Stimulated activated CD4-positive, alpha-beta T cell treated with anti-CD3 and anti-CD28 coated beads, Interleukin-12 subunit alpha, Interleukin-12 subunit beta, amount 100 ng/mL, for 24 hours (primary cell): ENCODE measurements at regions not wholly inside any gene's neighbourhood (a gene's known extent, or its start where the extent isn't known, plus 50 kb on each side); places are given as distances from the start of the nearest gene placed in this dataset.
"Not testable (repeated sequence)": the region's sequence is repeated elsewhere in the genome, so short reads cannot be mapped to it uniquely, and the experiment has no call there.

Source experiments
- DNase-seq, 2 experiments: peaks; one replicate each; pipeline ENCODE4 v3.0.0-alpha.2; 2020; ENCODE audit warnings: low read depth in 2 of 2

DNA sequence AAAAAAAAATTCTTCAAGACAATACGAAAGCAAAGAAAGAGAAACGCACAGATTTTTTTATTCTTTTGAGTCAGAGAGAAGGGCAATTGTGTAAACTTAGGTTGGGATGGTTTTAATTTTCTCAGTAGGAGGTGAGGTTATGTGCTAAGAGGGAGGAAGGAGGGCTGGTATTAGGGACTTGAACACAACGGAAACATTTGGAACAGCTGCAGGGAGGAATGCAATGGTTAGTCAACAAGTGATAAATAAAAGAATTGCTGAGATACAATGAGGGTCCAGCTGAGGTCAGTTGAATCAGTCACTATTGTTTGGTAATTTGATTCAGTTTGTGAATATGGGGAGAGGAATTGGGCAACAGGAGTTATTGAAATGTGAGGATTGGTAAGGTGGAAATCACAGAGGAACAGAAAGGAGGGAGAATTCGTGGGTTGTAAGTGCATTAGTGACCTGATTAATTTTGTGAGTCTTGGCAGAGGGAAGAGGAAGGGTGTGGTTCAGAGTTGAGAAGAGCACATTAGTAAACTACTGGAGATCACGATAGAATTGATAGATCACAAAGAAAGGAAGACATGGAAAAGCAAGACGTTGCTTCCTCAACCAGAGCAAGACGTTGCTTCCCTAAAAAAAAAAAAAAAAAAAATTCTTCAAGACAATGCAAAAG lies 499.5 kb upstream of the SPRY2 start:
- DNase-seq = no peak

DNA sequence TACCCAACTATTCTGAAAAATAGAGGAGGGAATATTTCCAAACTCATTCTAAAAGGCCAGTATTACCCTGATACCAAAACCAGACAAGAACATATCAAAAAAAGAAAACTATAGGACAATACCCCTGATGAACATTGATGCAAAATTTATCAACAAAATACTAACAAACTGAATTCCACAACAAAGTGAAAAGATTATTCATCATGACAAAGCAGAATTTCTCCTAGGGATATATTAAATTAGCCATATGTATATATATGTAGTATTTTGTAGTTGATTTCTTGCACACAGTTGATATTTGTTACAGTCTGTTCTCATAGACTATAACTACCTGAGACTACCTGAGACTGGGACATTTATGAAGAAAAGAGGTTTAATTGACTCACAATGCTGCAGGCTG lies 495.0 kb upstream of the SPRY2 start:
- DNase-seq = no peak

DNA sequence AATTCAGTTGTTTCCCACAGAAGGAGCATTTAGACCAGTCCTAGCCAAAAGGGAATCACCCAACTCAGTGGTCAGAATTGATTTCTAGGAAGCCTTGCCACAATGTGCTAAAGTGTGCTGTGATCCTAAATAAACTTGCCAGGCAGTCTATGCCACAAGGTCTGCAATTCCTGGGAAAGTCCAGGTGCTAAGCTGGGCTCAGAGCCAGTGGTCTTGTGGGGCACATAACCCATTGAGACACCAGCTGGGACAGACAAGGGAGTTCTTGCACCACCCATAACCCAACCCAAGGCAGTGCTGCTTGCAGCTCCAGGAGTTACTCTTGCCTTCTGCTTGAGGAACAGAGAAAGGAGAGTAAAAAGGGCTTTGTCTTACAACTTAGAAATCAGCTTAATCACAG lies 489.5 kb upstream of the SPRY2 start:
- no peak for DNase-seq

DNA sequence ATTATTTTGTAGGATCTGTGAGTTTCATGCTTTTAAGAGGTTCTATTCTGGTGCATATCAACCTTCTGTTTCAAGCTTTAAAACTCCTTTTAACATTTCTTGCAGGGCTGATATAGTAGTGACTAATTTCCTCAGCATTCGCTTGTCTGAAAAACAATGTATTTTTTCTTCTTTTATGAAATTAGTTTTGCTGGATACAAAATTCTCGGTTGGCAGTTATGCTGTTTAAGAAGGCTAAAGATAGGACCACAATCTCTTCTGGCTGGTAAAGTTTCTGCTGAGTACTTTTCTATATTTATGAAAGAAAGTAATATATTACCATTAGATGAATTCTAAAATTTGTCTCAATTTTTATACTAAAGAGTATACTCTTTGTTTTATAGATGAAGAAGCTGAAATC lies 487.8 kb upstream of the SPRY2 start:
- no peak for DNase-seq

DNA sequence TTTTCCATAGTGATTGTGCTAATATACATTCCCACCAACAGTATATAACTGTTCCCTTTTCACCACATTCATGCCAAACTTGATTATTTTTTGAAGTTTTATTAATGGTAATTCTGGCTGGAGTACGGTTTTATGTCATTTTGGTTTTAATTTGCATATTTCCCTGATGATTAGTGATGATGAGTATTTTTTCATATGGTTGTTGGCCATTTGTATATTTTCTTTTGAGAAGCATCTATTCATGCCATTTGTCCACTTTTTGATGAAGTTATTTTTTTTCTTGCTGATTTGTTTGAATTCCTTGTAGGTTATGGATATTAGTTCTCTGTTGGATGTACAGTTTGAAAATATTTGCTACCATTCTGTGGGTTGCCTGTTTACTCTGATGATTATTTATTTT lies 484.4 kb upstream of the SPRY2 start:
- DNase-seq = no peak

DNA sequence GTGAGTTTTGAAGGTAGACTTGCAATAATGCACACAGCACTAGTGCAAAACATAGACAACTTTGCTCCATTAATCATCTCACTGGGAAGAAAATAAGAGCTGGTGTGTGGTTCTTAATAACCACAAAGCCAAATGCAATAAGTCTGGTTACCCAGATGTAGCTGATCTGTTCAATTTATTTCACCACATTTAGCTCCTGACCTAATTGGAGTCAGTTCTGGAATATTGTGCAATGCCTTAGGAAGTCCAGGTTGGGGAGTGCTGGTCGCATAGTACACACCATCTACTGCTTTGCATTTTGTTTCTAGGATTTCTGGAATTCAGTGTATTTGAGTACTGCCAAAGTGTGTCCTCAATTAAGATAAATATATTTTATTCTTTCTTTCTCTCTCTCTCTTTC lies 483.3 kb upstream of the SPRY2 start:
- no peak for DNase-seq

DNA sequence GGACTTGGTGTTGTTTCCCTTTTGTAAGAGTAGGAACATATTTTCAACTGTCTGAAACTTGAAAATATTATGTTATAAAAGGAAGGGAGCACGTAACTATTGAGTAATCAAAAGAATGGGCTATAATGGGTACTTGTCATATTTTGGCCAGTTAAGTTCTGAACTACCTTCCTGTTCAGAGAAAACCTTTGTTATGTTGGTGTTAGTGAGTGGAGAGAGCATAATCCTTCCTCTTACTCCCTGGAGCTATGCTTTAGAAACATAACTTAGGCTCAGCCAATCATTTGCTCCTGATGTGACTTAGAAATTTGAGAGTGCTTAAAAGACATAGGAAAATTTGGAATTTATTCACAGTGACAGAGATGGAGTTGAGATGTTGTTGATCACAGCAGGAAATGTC lies 482.5 kb upstream of the SPRY2 start:
- no peak for DNase-seq

DNA sequence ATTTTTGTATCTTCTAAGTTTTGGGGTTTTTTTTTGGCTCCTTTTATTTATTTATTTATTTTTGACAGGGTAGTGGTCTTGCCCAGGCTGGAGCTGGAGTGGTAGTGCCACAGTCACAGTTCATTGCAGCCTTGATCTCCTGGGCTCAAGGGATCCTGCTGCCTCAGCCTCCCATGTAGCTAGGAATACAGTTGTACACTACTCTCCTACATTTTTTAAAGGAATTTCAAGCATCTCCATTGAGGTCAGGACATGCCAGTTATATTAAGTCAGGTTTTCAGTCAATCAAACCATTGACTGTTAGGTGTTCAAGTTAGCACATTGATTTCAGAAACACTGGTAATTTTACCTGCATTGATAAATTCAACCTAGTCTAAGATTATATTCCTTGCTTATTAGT lies 480.5 kb upstream of the SPRY2 start:
- no peak for DNase-seq

DNA sequence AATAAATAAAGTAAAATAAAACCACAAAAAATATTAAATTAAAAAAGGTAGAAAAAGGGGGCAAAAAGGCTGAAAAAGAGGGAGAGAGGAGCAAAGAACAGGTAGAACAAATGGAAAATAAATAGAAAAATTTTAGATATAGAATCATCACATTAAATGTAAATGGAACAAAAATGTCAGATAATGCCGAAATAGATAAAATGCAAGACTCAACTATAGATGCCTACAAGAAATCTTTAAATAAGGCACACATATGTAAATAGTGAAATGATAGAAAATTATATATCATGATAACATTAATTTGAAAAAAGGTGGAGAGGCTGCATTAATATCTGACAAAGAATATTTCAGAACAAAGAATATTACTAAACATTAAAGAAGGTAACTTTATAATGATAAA lies 477.1 kb upstream of the SPRY2 start:
- DNase-seq = no peak

DNA sequence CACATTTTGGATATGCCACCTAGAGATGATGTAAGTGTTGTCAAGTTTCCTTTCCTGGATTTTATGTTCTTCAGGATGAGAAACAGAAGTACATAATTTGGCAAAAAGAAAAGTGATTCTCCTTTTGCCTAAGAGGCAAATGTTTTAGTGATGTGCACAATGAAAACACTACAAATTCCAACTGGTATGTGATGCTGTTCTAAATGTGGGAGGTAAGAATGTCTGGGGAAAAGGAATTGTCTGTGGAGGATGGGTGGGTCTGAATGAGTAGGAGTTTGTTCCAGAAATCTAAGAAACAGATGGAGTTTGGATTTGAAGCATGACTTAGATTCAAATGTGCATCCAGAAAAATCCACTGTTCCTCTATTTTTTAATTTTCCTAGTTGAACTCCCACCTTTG lies 473.6 kb upstream of the SPRY2 start:
- DNase-seq = no peak

DNA sequence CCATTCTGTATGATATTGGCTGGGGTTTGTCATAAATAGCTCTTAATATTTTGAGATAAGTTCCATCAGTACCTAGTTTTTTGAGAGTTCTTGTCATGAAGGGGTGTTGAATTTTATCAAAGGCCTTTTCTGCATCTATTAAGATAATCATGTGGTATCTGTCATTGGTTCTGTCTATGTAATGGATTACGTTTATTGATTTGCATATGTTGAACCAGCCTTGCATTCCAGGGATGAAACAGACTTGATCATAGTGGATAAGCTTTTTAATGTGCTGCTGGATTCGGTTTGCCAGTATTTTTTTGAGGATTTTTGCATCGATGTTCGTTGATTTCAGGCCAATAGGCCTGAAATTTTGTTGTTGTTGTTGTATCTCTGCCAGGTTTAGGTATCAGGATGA lies 469.4 kb upstream of the SPRY2 start:
- not testable (repeated sequence) for DNase-seq

DNA sequence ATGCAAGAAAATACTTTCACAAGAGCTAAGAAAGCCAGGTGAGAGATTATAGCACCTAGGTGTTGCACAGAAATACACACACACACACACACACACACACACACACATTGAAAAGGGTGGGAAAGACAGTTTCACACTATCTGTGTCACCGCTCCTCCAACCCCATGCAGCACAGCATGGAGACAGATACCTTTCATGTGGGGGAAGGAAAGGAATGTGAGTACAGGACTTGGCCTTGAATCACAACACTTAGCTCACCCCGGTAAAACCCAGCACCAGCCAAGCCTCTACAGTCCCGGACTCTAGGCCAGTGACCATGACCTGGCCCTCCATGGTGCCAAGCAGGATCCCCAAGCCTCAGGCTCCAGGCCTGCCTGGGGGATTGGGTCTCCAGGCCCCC lies 462.0 kb upstream of the SPRY2 start:
- no peak for DNase-seq

DNA sequence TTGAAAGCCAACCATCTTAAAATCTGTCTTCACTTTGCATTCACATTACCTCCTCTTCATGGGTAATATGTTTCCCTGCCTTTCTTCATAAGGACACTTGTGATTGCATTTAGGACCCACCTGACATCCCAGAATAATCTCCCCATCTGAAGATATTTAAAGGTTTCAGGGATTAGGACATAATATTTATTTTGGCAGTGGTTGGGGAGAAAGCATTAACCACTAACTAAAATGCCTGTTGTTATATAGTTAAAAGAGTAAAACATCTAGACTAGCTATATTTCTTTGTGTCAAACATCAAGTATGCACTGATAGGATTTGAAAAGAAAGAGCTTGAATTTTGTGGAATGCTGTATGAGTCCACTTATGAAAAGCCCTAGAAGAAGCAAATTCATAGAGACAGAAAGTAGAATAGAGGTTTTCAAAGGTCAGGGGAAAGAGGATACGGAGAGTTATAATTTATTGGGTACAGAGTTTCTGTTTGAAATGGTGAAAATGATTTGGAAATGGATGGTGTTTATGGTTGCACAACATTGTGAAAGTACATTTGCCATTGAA lies 457.7 kb upstream of the SPRY2 start:
- no peak for DNase-seq

DNA sequence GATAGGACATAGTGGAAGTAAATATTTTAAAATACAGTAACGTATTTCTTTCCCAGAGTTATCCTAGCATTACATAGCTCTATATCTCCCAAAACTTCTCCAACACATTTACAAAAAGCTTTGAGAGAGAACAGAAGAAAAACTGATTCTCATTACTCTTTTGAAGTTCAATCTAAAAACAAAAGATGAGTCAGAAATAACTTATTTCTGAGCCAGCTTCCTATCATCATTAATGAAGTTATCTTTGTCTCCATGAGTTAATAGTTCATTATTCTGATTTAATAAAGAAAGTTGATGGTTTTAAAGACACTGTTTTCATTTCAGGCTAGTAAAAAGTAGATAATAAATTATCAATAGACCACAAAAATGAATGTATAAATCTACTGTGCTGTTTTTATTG lies 446.7 kb upstream of the SPRY2 start:
- DNase-seq = no peak

DNA sequence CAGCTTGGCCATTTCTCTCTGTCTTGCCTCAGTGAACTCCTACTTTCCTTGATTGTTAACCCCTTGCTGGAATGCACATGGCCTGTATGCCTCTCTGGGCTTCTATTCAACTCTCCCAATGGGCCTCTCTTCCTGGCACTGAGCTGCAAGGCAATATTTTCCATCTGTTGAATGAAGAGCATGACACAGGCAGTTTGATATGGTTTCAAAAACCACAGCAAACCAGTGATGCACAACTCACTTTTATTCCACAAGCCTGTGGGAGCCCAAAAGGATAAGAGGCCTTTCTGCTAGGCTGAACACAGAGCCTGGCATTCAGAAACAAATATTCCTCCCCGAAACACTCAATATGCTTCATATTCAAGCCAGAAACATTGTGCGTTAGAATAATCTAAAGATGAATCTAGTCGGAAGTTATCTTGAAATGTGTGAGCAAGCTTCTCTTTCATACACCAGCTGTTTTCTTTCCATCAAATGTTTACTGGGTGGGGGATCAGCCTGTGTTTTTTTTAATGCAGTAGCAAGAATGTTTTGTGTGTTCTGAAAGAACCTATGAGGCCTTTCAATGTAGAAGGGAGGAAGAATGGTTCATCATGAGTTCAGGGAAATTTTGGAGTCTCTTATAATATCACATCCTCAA lies 443.1 kb upstream of the SPRY2 start:
- no peak for DNase-seq

DNA sequence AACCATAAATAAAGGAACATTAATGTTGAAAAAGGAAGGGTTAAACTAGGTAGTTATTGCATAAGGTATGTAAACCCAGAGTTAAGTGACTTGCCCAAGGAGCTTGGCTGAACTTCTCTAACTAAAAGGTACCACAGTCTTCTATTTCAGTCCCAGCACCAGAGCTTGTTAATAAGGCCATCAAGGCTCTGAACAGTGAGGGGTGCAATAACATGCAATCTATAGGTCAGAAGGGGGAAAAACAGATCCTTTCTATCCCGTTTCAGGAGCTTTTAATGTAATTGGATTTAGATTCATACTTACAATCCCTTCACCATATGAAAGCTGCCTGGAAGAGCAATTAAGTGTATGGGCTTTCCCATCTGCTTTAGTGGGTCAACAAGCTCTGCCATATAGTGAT lies 441.5 kb upstream of the SPRY2 start:
- DNase-seq = no peak

DNA sequence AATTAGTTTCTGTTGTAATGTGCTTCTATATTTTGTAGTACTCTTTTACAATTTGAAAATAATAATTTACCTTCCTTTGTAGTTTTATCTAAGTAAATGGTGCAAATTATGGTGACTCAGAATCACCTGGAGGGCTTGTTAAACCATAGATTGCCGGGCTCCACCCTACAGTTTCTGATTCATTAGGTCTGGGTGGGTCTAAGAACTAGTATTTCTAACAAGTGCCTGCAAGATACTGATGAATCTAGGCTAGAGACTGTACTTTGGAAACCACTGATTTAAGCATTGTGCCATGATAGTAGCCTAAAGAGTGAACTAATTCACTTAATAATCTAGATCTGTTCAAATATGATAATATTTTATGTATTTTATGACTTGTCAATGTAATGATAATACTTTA lies 437.4 kb upstream of the SPRY2 start:
- no peak for DNase-seq

DNA sequence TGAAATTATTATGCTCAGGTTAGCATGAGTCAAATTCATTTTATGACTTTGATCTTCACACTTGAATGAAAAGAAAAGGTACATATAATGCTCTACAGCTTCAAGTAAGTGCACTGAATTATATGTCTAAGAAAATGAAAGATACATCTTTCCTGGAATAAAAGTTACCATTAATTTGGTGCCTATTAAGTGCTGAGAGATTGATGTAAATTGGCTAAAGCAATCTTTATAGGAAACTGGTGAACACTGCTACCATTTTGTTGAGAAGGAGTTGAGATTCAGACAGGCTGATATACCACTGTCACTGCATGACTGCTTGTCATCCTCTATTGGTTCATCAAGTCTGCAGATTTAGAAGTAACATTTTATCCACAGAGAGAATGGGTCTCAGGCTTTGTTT lies 416.8 kb upstream of the SPRY2 start:
- DNase-seq = no peak

DNA sequence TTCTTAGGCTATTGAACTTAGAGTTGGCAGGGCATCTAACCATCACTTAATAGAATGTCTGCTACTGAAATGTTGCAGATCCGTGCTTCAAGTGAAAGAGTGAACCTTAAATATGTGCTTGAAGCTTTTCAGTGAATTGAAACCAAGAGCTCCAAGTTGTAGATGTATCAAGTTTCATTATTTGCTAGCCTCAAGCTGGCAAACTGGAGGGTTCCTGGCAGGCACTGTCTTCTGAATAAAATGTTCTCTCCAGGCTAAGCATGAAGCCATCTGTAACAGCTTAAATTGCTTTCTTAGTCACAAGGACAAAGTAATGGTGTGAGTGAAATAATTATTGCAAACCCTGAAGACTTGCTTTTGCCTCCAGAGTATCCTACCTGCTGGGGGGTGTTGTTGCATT lies 415.0 kb upstream of the SPRY2 start:
- DNase-seq = no peak

DNA sequence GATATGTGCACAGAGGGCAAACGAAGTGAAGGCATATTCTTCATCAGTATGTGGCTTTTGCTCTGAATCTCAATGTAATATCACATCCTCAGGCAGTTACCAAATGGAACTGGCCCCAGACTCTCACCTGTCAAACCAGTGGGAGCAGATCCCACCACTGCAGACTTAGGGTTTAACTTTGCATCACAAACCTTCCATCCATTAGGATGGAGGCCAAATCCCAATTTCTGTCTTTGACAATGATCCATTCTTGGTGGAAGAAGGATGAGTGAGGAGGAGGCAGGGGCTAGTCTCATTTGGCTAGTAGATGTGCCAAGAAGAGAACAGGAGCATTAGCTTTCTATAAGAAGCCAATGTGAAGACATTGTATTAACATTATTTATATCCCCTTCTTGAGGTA lies 413.5 kb upstream of the SPRY2 start:
- DNase-seq = no peak

DNA sequence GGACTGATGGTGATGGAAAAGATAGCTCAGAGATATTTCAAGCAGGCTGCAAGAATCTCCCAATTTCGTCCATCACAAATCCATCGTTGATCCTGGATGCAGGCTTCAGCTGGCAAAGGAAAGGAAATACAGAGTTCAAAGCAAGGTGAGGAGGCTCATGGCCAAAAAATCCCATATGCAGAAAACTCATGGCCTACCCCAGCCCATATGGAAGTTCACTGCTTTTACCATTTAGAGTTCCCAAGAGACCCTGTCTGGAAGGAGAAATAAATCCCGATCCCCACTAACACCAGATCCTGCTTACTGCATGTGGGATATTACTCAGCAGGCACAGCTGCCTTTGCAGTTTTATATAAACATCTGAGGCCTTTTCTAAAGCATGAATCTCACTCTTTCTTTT lies 412.9 kb upstream of the SPRY2 start:
- DNase-seq = no peak

DNA sequence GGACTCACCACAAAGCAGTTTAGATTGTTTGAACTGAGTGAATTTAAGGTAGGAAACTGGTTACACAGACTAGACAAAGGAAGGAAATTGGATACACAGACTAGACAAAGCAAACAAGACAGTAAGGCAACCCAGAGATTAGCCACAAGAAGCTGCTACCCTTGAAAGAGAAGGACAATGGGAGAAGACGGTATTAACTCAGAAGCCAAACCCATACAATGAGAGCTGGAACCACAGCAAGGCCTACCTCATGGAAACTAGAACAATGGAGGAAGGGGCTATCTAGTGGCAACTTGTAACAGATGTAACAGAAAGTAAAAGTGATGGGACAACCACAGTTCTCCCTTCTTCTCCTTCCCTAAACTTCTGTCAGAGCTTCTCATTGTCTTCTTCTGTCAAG lies 410.9 kb upstream of the SPRY2 start:
- no peak for DNase-seq

DNA sequence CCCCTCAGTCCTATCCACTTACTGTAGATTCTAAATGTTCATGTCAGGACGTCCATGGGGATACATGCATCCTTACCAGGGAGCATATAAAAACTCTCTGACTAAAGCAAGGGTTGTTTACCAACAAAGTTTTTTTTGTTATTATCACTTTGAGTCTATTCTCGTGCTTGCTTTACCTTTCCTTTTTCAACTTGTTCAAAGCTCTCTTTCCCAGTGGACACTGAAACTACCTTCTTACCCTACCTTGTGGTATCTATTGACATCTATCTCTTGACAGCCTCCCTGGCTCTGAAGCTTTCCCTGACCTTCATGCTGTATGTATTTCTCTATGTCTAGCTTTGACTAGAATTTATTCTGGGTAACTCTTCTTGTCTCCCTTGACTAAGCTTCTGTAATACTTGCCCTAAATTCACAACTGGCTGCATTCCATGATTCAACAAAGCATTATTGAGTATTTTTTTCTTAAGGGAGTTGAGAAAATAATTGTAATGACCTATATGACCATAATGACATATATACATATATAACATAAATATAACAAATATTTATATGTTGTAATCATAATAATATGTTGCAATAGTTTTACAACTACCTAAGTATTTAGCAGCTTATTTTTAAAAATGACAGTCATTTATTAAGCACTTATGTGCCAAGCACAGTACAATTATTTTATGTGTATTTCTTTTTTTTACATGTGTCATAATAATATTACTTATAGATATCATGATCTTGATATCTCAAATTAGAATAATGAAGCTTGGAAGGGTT lies 403.4 kb upstream of the SPRY2 start:
- DNase-seq = no peak
